Activated naive CD4-positive, alpha-beta T cell treated with anti-CD3 and anti-CD28 coated beads, Interleukin-2, amount 50 U/mL, for 72 hours (primary cell): ENCODE measurements at regions not wholly inside any gene's neighbourhood (a gene's known extent, or its start where the extent isn't known, plus 50 kb on each side); places are given as distances from the start of the nearest gene placed in this dataset.
A peak's percentile ranks its signal among the peaks of the same experiment; 100 is the strongest.

Source experiments
- ATAC-seq, 2 donors: fragments of 150-1000 bp; cut with Tn5 transposase; 2 replicates each; pipeline ENCODE4 v1.10.0; 2021; ENCODE audit warnings: mild to moderate bottlenecking in 2 of 2, moderate library complexity in 2 of 2
- DNase-seq, 2 donors: peaks; one replicate each; pipeline ENCODE4 v3.0.0; 2021 to 2022; ENCODE audit warnings: low spot score in 2 of 2
- H3K27ac Mint-ChIP-seq, 2 donors: one replicate each; pipeline ENCODE4 v1.8.0; 2022; ENCODE audit warnings: mild to moderate bottlenecking in 2 of 2, mixed read lengths in 2 of 2
- H3K36me3 Mint-ChIP-seq, 2 donors: one replicate each; pipeline ENCODE4 v1.8.0; 2022; ENCODE audit warnings: mixed read lengths in 2 of 2
- H3K9me3 Mint-ChIP-seq, 2 donors: one replicate each; pipeline ENCODE4 v1.8.0; 2022; ENCODE audit warnings: mixed read lengths in 2 of 2

- H3K9me3 Mint-ChIP-seq: peaks cover 0 to 5% of the 10 kb centered on the region in 2 donors
- H3K27ac Mint-ChIP-seq: no peak overlapping the region
- ATAC-seq (no peak), DNase-seq (no peak)
- no peaks in the 10 kb centered on the region for H3K36me3 Mint-ChIP-seq
These were observed 156.8 kb upstream of the BCL6 start for GRCh38 chr3:187902041-187902471.

- DNase-seq (no peak), ATAC-seq (no peak)
- no peak overlapping the region for H3K27ac Mint-ChIP-seq
- peaks cover 0 to 5% of the 10 kb centered on the region in 2 donors for H3K9me3 Mint-ChIP-seq
- no peaks in the 10 kb centered on the region for H3K36me3 Mint-ChIP-seq
These were observed 157.7 kb upstream of the BCL6 start for GRCh38 chr3:187902936-187903335.

GRCh38 chr3:187903697-187904096, 158.4 kb upstream of the BCL6 start:
- DNase-seq: no peak
- Mint-ChIP-seq H3K27ac (no peak overlapping the region), H3K9me3 (peaks cover 0 to 5% of the 10 kb centered on the region in 2 donors), H3K36me3 (no peaks in the 10 kb centered on the region)
- no peak for ATAC-seq

GRCh38 chr3:187906416-187906815, 161.1 kb upstream of the BCL6 start:
- Mint-ChIP-seq H3K27ac (no peak overlapping the region), H3K36me3 (peaks cover 0 to 6% of the 10 kb centered on the region in 2 donors), H3K9me3 (peaks cover 0 to 2% of the 10 kb centered on the region in 2 donors)
- ATAC-seq (no peak), DNase-seq (no peak)

GRCh38 chr3:187906920-187907319, 161.7 kb upstream of the BCL6 start:
- H3K27ac Mint-ChIP-seq: no peak overlapping the region
- peaks cover 0 to 3% of the 10 kb centered on the region in 2 donors for H3K9me3 Mint-ChIP-seq
- H3K36me3 Mint-ChIP-seq: peaks cover 0 to 6% of the 10 kb centered on the region in 2 donors
- ATAC-seq (no peak), DNase-seq (no peak)

- ATAC-seq (no peak), DNase-seq (no peak)
- no peak overlapping the region for H3K27ac Mint-ChIP-seq
- H3K36me3 Mint-ChIP-seq: peaks cover 0 to 11% of the 10 kb centered on the region in 2 donors
- H3K9me3 Mint-ChIP-seq: peaks cover 0 to 8% of the 10 kb centered on the region in 2 donors
These were observed 164.6 kb upstream of the BCL6 start for GRCh38 chr3:187909866-187910265.

- peaks cover 0 to 10% of the 10 kb centered on the region in 2 donors for H3K9me3 Mint-ChIP-seq
These were observed 166.7 kb upstream of the BCL6 start for GRCh38 chr3:187912007-187912406.

GRCh38 chr3:187913617-187914033, 168.4 kb upstream of the BCL6 start:
- Mint-ChIP-seq H3K36me3 (peaks cover 0 to 13% of the 10 kb centered on the region in 2 donors), H3K9me3 (peaks cover 0 to 10% of the 10 kb centered on the region in 2 donors), H3K27ac (no peak overlapping the region)
- DNase-seq (no peak), ATAC-seq (peak in 1 of 2 donors; percentile 63)

More at GRCh38 chr3:187912007-187912406, 166.7 kb upstream of the BCL6 start:
- peaks cover 0 to 13% of the 10 kb centered on the region in 2 donors for H3K36me3 Mint-ChIP-seq
- DNase-seq (no peak), ATAC-seq (no peak)
- no peak overlapping the region for H3K27ac Mint-ChIP-seq

GRCh38 chr3:187914231-187914630, 169.0 kb upstream of the BCL6 start:
- peaks cover 0 to 13% of the 10 kb centered on the region in 2 donors for H3K36me3 Mint-ChIP-seq
- peaks cover 0 to 10% of the 10 kb centered on the region in 2 donors for H3K9me3 Mint-ChIP-seq
- ATAC-seq: no peak
- H3K27ac Mint-ChIP-seq: no peak overlapping the region
- no peak for DNase-seq

GRCh38 chr3:187916072-187916471, 170.8 kb upstream of the BCL6 start:
- no peak for ATAC-seq
- H3K27ac Mint-ChIP-seq: no peak overlapping the region

GRCh38 chr3:187918081-187918644, 172.9 kb upstream of the BCL6 start:
- no peak for ATAC-seq

More at GRCh38 chr3:187916072-187916471, 170.8 kb upstream of the BCL6 start:
- peaks cover 0 to 10% of the 10 kb centered on the region in 2 donors for H3K9me3 Mint-ChIP-seq
- DNase-seq: no peak
- H3K36me3 Mint-ChIP-seq: peaks cover 0 to 9% of the 10 kb centered on the region in 2 donors

GRCh38 chr3:187919048-187919447, 173.8 kb upstream of the BCL6 start:
- DNase-seq: peak; percentile 63 to 65
- peak; percentile 60 to 88 for ATAC-seq
- peak overlapping the region; percentile 93 to 96 for H3K27ac Mint-ChIP-seq
- H3K9me3 Mint-ChIP-seq: peaks cover 0 to 13% of the 10 kb centered on the region in 2 donors
- peaks cover 0 to 24% of the 10 kb centered on the region in 2 donors for H3K36me3 Mint-ChIP-seq

More at GRCh38 chr3:187918081-187918644, 172.9 kb upstream of the BCL6 start:
- peaks cover 0 to 7% of the 10 kb centered on the region in 2 donors for H3K9me3 Mint-ChIP-seq
- peak overlapping the region; percentile 93 to 96 for H3K27ac Mint-ChIP-seq
- peaks cover 0 to 17% of the 10 kb centered on the region in 2 donors for H3K36me3 Mint-ChIP-seq
- DNase-seq: no peak

- peaks cover 1 to 13% of the 10 kb centered on the region in 2 donors for H3K9me3 Mint-ChIP-seq
- DNase-seq (peak in 1 of 2 donors; percentile 35), ATAC-seq (peak; percentile 58 to 63)
- peak overlapping the region; percentile 93 to 96 for H3K27ac Mint-ChIP-seq
- H3K36me3 Mint-ChIP-seq: peaks cover 0 to 27% of the 10 kb centered on the region in 2 donors
These were observed 174.3 kb upstream of the BCL6 start for GRCh38 chr3:187919544-187919943.

GRCh38 chr3:187920030-187920429, 174.8 kb upstream of the BCL6 start:
- peak in 1 of 2 donors; percentile 2 for ATAC-seq
- DNase-seq: no peak
- Mint-ChIP-seq H3K9me3 (peaks cover 5 to 11% of the 10 kb centered on the region in 2 donors), H3K27ac (peak overlapping the region; percentile 93 to 96), H3K36me3 (peaks cover 0 to 27% of the 10 kb centered on the region in 2 donors)

GRCh38 chr3:187920913-187921312, 175.6 kb upstream of the BCL6 start:
- ATAC-seq: no peak
- Mint-ChIP-seq H3K36me3 (peaks cover 0 to 36% of the 10 kb centered on the region in 2 donors), H3K27ac (peak overlapping the region; percentile 72 to 93), H3K9me3 (peaks cover 5 to 11% of the 10 kb centered on the region in 2 donors)
- no peak for DNase-seq

GRCh38 chr3:187921391-187922074, 176.3 kb upstream of the BCL6 start:
- peaks cover 0 to 36% of the 10 kb centered on the region in 2 donors for H3K36me3 Mint-ChIP-seq
- H3K27ac Mint-ChIP-seq: peak overlapping the region in 1 of 2 donors; percentile 72
- ATAC-seq: no peak
- peaks cover 5 to 11% of the 10 kb centered on the region in 2 donors for H3K9me3 Mint-ChIP-seq
- DNase-seq: no peak

GRCh38 chr3:187922704-187923416, 177.6 kb upstream of the BCL6 start:
- DNase-seq (peak in 1 of 2 donors; percentile 42), ATAC-seq (peak; percentile 48 to 77)
- H3K27ac Mint-ChIP-seq: peak overlapping the region; percentile 16 to 92
- H3K36me3 Mint-ChIP-seq: peaks cover 0 to 36% of the 10 kb centered on the region in 2 donors
- H3K9me3 Mint-ChIP-seq: peaks cover 5 to 11% of the 10 kb centered on the region in 2 donors
